ENCODE measurements at regions not wholly inside any gene's neighbourhood (a gene's known extent, or its start where the extent isn't known, plus 50 kb on each side); places are given as distances from the start of the nearest gene placed in this dataset.

DNA sequence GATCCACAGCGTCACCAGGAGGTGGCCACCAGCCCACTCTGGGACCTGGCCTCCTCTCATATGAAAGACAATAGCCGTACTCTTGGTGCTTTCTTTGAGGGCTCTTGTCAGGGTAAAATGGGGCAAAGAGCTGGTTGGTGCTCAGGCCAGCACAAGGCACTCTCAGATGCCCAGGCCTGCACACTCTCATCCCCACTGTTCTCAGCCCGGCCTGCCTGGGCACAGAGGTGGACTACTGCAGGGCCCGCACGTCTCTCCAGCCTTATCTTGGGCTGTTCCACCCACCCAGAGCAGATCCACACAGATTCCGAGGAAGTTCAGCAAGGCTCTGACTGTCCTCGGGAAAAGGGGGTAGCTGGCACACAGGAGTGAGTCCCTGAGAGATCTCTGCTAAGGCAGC, 122.8 kb upstream of the PRR20G start:
- H3K9me3 ChIP-seq (ENCODE audit: control insufficient read depth, low read length): no peaks in the 10 kb centered on the region
- H3K27me3 ChIP-seq (replicated peaks; ENCODE audit: control insufficient read depth, insufficient read depth, low read length): peaks cover 38% of the 10 kb centered on the region
- H3K36me3 ChIP-seq (ENCODE audit: control insufficient read depth, insufficient read depth, low read length, severe bottlenecking): no peaks in the 10 kb centered on the region
- H3K4me1 ChIP-seq (ENCODE audit: control insufficient read depth, insufficient read depth, low read length): peaks cover 3% of the 10 kb centered on the region
- H3K4me3 ChIP-seq (ENCODE audit: low read length): no peak overlapping the region
- DNase-seq (ENCODE audit: low read depth): no peak
- H3K9ac ChIP-seq (ENCODE audit: low read length): no peak overlapping the region

DNA sequence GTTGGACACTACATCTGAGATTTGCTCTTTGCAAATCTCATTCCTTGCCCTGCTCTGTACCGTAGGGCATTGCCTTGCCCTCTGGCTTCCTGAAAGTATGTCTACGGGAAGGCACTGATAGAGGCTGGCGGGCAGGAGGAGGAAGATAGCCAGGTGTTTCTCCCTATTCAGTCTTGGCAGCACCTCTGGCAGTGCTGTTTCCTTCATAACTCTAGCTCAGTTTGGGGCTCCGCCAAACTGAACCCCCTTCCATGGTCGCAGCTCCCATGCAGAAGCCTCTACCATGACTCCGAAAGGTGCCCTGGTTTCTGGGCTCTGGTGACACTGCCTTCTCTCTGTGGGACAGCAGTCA, 122.3 kb upstream of the PRR20G start:
- DNase-seq (ENCODE audit: low read depth): no peak
- Histone ChIP-seq H3K9me3 (ENCODE audit: control insufficient read depth, low read length) (no peaks in the 10 kb centered on the region), H3K27me3 (replicated peaks; ENCODE audit: control insufficient read depth, insufficient read depth, low read length) (peaks cover 43% of the 10 kb centered on the region), H3K36me3 (ENCODE audit: control insufficient read depth, insufficient read depth, low read length, severe bottlenecking) (no peaks in the 10 kb centered on the region), H3K4me3 (ENCODE audit: low read length) (no peak overlapping the region), H3K4me1 (ENCODE audit: control insufficient read depth, insufficient read depth, low read length) (peaks cover 3% of the 10 kb centered on the region), H3K9ac (ENCODE audit: low read length) (no peak overlapping the region)

DNA sequence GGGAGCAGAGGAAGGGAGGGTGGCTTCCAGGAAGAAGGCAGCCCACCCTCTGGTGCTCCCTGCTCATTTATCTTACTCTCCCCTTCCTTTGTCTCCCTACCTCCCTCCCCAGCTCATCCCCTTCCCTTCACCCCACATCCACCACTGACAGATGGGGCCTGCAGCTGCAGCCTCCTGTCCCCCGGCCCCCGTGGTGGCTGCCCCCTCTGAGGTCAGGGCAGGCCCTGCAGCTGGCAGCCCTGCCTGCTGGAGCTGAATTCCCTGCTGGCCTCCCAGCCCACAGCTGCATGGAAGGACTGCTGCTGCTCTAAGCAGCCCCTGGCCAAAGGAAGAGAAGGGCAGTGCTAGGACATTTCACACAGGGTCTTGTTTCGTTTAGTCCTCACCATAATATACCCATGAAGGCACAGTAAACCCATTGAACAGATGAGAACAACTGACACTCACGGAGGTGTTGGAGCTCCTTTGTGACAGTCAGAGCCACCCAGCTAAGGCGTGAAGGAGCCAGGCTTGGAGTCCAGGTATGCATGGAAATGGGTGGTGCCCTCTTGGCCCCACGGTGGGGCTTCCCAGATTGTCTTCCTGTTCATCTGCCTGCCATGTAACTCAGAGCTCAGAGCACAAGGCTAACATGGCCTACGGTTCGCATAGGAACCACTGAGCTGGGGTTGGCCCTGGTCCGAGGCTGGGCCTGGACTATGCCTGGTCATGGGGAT, 121.7 kb upstream of the PRR20G start:
- Histone ChIP-seq H3K36me3 (ENCODE audit: control insufficient read depth, insufficient read depth, low read length, severe bottlenecking) (no peaks in the 10 kb centered on the region), H3K27me3 (replicated peaks; ENCODE audit: control insufficient read depth, insufficient read depth, low read length) (peaks cover 49% of the 10 kb centered on the region), H3K9ac (ENCODE audit: low read length) (no peak overlapping the region), H3K4me3 (ENCODE audit: low read length) (no peak overlapping the region), H3K9me3 (ENCODE audit: control insufficient read depth, low read length) (no peaks in the 10 kb centered on the region), H3K4me1 (ENCODE audit: control insufficient read depth, insufficient read depth, low read length) (peaks cover 3% of the 10 kb centered on the region)
- no peak for DNase-seq (ENCODE audit: low read depth)

DNA sequence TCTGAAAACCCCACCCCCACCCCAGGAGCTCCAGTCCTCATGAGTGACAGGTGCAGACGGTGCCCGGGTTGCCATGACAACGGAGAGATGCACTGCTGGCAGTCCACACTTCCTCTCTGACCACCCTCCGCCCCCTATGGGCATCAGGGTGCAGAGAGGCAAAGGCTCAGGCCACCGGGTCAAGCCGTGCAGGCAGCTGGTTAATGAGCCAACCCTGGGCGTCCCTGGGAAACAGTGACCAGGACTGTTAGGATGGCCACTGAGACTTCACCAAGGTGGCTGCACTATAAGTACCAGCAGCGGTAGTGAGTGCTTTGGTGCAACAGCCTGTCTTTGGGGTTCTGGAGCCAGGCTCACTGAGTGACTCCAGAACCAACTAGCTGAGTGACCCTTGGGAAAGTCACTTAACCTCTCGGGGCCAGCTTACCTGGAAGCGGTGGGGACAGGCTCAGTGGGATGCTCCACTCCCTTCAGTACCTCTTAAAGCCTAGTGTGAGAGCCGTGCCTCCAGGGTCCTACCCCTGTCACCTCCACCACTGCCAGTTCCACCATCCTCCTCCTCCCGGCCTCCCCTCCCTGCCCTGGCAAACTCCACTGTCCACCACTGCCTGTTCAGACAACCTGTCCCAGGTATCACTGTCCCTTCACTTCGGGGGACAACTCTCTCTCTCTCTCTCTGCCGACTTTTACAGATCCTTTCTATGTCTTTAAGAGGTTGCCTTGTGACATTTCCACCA, 121.0 kb upstream of the PRR20G start:
- peaks cover 3% of the 10 kb centered on the region for H3K4me1 ChIP-seq (ENCODE audit: control insufficient read depth, insufficient read depth, low read length)
- H3K9ac ChIP-seq (ENCODE audit: low read length): no peak overlapping the region
- H3K36me3 ChIP-seq (ENCODE audit: control insufficient read depth, insufficient read depth, low read length, severe bottlenecking): no peaks in the 10 kb centered on the region
- no peak overlapping the region for H3K4me3 ChIP-seq (ENCODE audit: low read length)
- no peak for DNase-seq (ENCODE audit: low read depth)
- peaks cover 49% of the 10 kb centered on the region for H3K27me3 ChIP-seq (replicated peaks; ENCODE audit: control insufficient read depth, insufficient read depth, low read length)
- H3K9me3 ChIP-seq (ENCODE audit: control insufficient read depth, low read length): no peaks in the 10 kb centered on the region

DNA sequence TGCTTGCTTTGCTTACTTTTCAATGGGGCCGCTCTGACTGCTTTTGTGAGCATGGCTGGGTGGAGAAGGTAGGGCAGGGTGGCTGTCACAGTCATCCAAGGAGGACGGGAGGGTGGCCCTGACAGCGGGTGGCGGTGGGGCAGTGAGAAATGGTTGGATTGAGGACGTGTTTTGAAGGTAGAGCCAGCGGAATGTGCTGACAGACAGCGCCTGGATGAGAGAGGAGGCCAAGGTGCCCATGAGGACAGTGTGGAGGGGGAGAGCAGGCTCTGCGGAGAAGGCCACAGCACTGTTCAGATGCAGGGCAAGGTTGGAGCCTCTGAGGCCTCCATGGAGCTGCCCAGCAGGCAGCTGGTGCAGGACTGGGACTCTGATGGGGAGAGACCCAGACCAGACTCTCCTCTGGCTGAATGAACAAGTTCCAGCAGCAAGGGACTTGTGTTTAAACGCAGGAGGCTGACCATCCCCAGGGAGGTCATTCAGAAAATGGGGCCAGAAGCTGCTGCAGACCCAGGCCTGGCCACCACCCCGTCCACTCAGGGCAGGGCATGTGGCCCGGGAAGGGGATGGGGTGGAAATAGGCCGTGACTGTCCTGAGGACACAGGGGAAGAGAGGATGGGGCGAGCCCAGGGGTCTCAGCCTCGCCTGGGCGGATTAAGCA, 120.3 kb upstream of the PRR20G start:
- no peaks in the 10 kb centered on the region for H3K9me3 ChIP-seq (ENCODE audit: control insufficient read depth, low read length)
- no peak overlapping the region for H3K4me3 ChIP-seq (ENCODE audit: low read length)
- H3K36me3 ChIP-seq (ENCODE audit: control insufficient read depth, insufficient read depth, low read length, severe bottlenecking): no peaks in the 10 kb centered on the region
- DNase-seq (ENCODE audit: low read depth): no peak
- no peaks in the 10 kb centered on the region for H3K4me1 ChIP-seq (ENCODE audit: control insufficient read depth, insufficient read depth, low read length)
- no peak overlapping the region for H3K9ac ChIP-seq (ENCODE audit: low read length)
- peaks cover 49% of the 10 kb centered on the region for H3K27me3 ChIP-seq (replicated peaks; ENCODE audit: control insufficient read depth, insufficient read depth, low read length)

DNA sequence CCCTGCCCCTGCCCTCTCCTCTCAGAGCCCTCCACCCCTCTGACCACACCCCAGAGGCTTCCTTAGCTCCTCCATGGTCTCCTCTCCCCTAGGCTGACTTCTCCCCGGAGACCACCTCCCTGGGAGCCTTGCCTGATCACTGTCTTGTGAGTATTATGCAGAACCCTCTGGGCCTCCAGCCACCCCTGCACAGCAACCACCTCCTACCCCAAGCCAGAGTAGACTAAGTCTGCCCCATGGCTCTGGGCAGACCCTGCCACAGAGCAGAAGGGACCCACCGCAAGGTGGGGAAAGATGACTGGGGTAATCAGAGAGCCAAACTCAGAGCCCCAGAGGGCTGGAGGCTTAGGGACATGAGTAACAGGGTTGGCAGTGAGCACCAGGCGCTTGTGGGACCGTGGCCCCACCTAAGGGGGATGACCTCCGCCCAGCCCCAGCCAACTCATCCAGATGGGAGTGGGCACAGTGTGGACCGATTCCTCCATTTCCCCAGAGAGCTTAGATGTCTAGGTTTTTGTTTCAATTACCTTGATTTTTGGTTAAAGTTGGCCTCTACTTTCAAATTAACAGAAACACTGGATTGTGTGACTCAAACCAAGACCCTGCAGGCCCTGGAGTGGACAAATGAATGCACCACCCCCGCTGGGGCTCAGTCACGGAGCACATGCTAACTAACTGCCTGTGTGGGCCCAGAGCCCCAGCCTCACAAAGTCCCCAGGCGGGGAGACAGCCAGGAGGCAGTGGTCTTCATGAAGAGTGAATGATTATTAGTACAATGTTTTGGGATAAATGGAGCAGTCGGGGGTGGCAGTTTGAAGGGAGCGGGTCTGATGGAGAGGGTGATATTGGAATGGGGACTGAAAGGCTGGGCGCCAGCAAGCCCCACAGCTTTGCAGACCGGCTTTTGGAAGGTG, 119.4 kb upstream of the PRR20G start:
- H3K36me3 ChIP-seq (ENCODE audit: control insufficient read depth, insufficient read depth, low read length, severe bottlenecking): no peaks in the 10 kb centered on the region
- no peak overlapping the region for H3K9ac ChIP-seq (ENCODE audit: low read length)
- no peaks in the 10 kb centered on the region for H3K9me3 ChIP-seq (ENCODE audit: control insufficient read depth, low read length)
- no peak for DNase-seq (ENCODE audit: low read depth)
- H3K27me3 ChIP-seq (replicated peaks; ENCODE audit: control insufficient read depth, insufficient read depth, low read length): peaks cover 49% of the 10 kb centered on the region
- no peak overlapping the region for H3K4me3 ChIP-seq (ENCODE audit: low read length)
- H3K4me1 ChIP-seq (ENCODE audit: control insufficient read depth, insufficient read depth, low read length): no peaks in the 10 kb centered on the region

DNA sequence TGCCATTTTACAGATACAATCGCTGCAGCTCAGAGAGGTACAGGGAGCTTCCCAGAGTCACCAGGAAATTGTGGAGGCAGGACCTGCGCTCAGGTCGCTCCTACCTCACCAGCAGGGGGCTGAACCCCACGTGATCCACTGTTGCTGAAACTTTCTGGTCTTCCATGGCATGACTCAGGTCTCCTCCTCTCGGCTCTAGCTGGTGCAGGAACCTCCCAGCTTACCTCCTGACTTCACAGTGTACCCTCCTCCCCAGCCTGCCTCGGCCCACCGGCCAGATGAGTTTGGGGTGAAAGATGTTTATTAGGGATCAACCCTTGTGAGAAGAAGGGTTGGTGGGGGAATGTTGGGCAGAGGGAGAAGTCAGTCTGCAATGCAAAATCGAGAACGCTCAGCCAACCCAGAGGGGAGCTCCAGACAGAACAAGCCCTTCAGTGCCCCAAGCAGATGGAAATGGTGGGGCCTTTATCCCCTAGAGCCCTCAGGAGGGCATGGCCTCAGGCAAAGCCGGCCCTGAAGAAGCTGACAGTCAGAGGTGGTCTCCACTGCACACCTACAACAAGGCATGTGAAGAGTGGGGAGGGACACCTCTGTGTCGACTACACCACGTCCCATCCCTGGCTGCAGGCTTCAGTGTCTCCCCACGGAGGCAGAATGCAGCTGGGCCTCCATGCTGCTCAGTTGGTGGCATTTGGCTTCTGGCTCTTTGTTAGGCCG, 118.6 kb upstream of the PRR20G start:
- DNase-seq (ENCODE audit: low read depth): no peak
- no peaks in the 10 kb centered on the region for H3K36me3 ChIP-seq (ENCODE audit: control insufficient read depth, insufficient read depth, low read length, severe bottlenecking)
- H3K27me3 ChIP-seq (replicated peaks; ENCODE audit: control insufficient read depth, insufficient read depth, low read length): peaks cover 49% of the 10 kb centered on the region
- H3K4me3 ChIP-seq (ENCODE audit: low read length): no peak overlapping the region
- no peaks in the 10 kb centered on the region for H3K4me1 ChIP-seq (ENCODE audit: control insufficient read depth, insufficient read depth, low read length)
- no peak overlapping the region for H3K9ac ChIP-seq (ENCODE audit: low read length)
- H3K9me3 ChIP-seq (ENCODE audit: control insufficient read depth, low read length): no peaks in the 10 kb centered on the region

DNA sequence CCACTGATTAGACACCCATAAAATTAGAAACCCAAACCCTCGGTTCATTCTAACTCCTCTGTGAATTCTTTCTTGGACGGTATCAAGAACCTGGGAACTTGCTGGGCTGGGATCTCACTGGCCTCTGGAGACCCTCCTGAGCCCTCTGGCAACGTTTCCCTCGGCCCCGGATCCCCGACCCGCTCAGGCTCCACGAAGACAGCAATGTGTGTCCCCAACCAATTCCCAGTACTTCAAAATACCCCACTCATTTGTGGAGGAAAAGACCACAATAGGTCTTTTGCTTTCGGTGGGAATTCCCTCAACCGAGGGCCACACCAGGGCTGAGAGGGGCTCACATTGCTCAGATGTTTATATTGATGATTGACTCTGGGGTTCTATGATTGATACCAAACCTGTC, 117.9 kb upstream of the PRR20G start:
- DNase-seq (ENCODE audit: low read depth): no peak
- Histone ChIP-seq H3K9me3 (ENCODE audit: control insufficient read depth, low read length) (no peaks in the 10 kb centered on the region), H3K4me1 (ENCODE audit: control insufficient read depth, insufficient read depth, low read length) (no peaks in the 10 kb centered on the region), H3K36me3 (ENCODE audit: control insufficient read depth, insufficient read depth, low read length, severe bottlenecking) (no peaks in the 10 kb centered on the region), H3K9ac (ENCODE audit: low read length) (no peak overlapping the region), H3K27me3 (replicated peaks; ENCODE audit: control insufficient read depth, insufficient read depth, low read length) (peaks cover 46% of the 10 kb centered on the region), H3K4me3 (ENCODE audit: low read length) (no peak overlapping the region)

DNA sequence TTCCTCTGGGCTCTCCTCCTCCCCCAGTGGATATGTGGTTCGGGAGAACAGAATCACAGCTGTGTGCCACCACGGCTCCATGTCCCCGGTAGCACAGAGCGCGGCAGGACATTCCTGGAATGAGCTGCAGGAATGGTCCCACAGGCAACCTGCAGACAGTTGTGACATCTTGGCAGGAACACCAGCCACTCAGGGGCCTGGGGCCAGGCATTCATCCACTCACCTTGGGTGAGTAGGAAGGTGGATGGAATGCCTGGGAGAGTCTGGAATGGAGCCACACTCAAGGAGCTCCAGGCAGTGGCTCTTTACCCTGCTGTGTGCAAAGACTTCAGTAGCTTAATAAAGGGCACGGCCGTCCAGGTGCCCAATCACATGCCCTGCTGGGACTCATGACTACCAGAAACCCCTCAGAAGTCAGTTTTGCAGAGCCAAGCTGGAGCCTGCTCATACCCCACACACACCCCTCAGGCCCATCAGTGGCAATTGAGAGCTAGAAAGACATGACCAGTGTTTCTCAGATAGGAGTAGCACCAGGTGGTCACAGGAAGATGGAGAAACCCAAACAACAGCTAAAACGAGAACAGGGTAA, 117.3 kb upstream of the PRR20G start:
- H3K9ac ChIP-seq (ENCODE audit: low read length): no peak overlapping the region
- H3K27me3 ChIP-seq (replicated peaks; ENCODE audit: control insufficient read depth, insufficient read depth, low read length): peaks cover 39% of the 10 kb centered on the region
- no peak for DNase-seq (ENCODE audit: low read depth)
- H3K36me3 ChIP-seq (ENCODE audit: control insufficient read depth, insufficient read depth, low read length, severe bottlenecking): no peaks in the 10 kb centered on the region
- H3K4me1 ChIP-seq (ENCODE audit: control insufficient read depth, insufficient read depth, low read length): no peaks in the 10 kb centered on the region
- H3K9me3 ChIP-seq (ENCODE audit: control insufficient read depth, low read length): no peaks in the 10 kb centered on the region
- no peak overlapping the region for H3K4me3 ChIP-seq (ENCODE audit: low read length)

DNA sequence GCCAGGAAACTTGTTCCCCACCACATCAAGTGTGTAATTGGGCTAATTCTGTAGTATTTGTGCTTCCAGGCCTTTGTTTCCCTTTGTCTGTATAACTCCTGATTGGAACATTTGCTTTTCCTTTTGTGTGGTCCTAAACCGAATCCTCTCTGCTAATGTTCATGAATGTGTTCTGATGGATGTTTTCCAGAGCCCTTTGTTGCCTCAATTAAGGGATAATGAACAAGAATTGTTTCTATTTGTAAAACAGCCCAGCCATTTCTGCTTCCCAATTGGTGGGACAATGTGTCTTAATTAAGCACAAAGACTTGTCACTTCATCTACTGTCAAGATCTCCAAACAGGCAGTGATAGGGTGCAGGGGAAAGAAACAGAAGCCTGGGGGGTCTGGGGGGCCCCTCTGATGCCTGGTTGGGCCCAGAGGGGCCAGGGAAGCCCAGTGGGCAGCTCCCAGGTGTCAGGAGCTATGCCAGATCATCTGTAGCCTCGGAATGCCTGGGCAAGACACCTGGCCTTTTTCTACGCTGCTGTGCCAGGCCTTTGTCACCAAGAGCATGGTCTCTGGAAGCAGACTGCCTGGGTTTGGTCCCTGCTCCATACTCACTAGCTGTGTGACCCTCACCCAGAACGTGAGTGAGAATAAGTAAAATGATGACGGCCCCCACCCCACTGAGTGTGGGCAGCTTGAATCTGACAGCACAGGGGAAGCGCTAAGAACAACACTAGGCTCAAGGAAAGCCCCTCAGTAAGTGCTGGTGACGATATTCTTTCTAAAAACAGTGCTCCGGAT, 116.6 kb upstream of the PRR20G start:
- Histone ChIP-seq H3K9me3 (ENCODE audit: control insufficient read depth, low read length) (no peaks in the 10 kb centered on the region), H3K27me3 (replicated peaks; ENCODE audit: control insufficient read depth, insufficient read depth, low read length) (peaks cover 32% of the 10 kb centered on the region), H3K4me3 (ENCODE audit: low read length) (no peak overlapping the region), H3K36me3 (ENCODE audit: control insufficient read depth, insufficient read depth, low read length, severe bottlenecking) (no peaks in the 10 kb centered on the region), H3K4me1 (ENCODE audit: control insufficient read depth, insufficient read depth, low read length) (no peaks in the 10 kb centered on the region), H3K9ac (ENCODE audit: low read length) (no peak overlapping the region)
- no peak for DNase-seq (ENCODE audit: low read depth)
